Endothelial cell of umbilical vein (primary cell): ENCODE measurements at regions not wholly inside any gene's neighbourhood (a gene's known extent, or its start where the extent isn't known, plus 50 kb on each side); places are given as distances from the start of the nearest gene placed in this dataset.

Experiments
- BruUV-seq: library from RNA; stranded (reverse); fragments of 400-500 nt; replicated peaks from 2 replicates; lab custom pipeline; 2021; lab: Mats Ljungman, UMichigan
- CTCF ChIA-PET: fragments of 300-600, 350-600 bp; sonication (Branson Sonifier 250); formaldehyde crosslinking; loops from one replicate; lab custom pipeline; 2021; ENCODE audit warnings: antibody characterized with exemption, inconsistent platforms; lab: Charles Lee
- POLR2A ChIA-PET: fragments of 300-600, 350-600 bp; sonication (Branson Sonifier 250); formaldehyde crosslinking; loops from one replicate; lab custom pipeline; 2021; ENCODE audit warnings: antibody characterized with exemption, inconsistent platforms; lab: Charles Lee
- DNase-seq: peaks from one replicate; pipeline ENCODE4 v3.0.0-alpha.2; 2011; ENCODE audit warnings: low read depth, low spot score
- FAIRE-seq: peaks from 2 replicates; lab custom pipeline; 2011; peaks lifted over from hg19 to GRCh38; lab: Jason Lieb, UNC
- H2AFZ ChIP-seq: 2 replicates; pipeline ENCODE4 v1.6.0; 2012; ENCODE audit warnings: low read depth, low read length, control low read depth, inconsistent platforms
- H3K27ac ChIP-seq: 2 replicates; pipeline ENCODE4 v1.5.1; 2011; ENCODE audit warnings: low read depth, mild to moderate bottlenecking, control low read depth, low read length, moderate library complexity; ENCODE audit not compliant: insufficient read depth
- H3K27me3 ChIP-seq, 2 experiments: 2 replicates each; pipeline versions ENCODE4 v1.6.0 to v1.6.1; 2011; ENCODE audit warnings: low read length in 2 of 2, mixed read lengths in 1 of 2; ENCODE audit not compliant: control insufficient read depth in 2 of 2, insufficient read depth in 2 of 2
- H3K36me3 ChIP-seq, 2 experiments: 2 replicates in 1 of 2; 3 replicates in 1 of 2; pipeline ENCODE4 v1.5.1; 2011; ENCODE audit warnings: low read length in 2 of 2, mild to moderate bottlenecking in 1 of 2, moderate library complexity in 1 of 2; ENCODE audit not compliant: control insufficient read depth in 2 of 2, insufficient read depth in 2 of 2; ENCODE audit errors: extremely low read depth in 1 of 2
- H3K4me1 ChIP-seq: 3 replicates; pipeline ENCODE4 v1.5.1; 2011; ENCODE audit warnings: mild to moderate bottlenecking, low read length; ENCODE audit not compliant: control insufficient read depth, insufficient read depth; ENCODE audit errors: extremely low read depth
- H3K4me2 ChIP-seq: 2 replicates; pipeline ENCODE4 v1.6.1; 2011; ENCODE audit warnings: low read length, control low read depth, mixed read lengths; ENCODE audit not compliant: insufficient read depth
- H3K4me3 ChIP-seq, 3 experiments: fragments of 200-600 bp in 1 of 3; sonication (generic), shearing (Covaris generic) in 1 of 3; replicated peaks in 1 of 3; 2 replicates each; pipeline ENCODE4 v1.5.1; 2011 to 2016; ENCODE audit warnings: control low read depth in 3 of 3, low read length in 3 of 3, mild to moderate bottlenecking in 2 of 3, inconsistent platforms in 1 of 3, low read depth in 1 of 3, moderate library complexity in 1 of 3; ENCODE audit not compliant: insufficient read depth in 1 of 3
- H3K79me2 ChIP-seq: 2 replicates; pipeline ENCODE4 v1.6.0; 2012; ENCODE audit warnings: low read length, inconsistent platforms; ENCODE audit not compliant: control insufficient read depth, insufficient read depth
- H3K9ac ChIP-seq: replicated peaks from 2 replicates; pipeline ENCODE3; 2011; ENCODE audit warnings: low read length, control low read depth; ENCODE audit not compliant: insufficient read depth; ENCODE audit errors: extremely low read depth
- H3K9me1 ChIP-seq: replicated peaks from 3 replicates; pipeline ENCODE4 v1.6.0; 2011; ENCODE audit warnings: mild to moderate bottlenecking, low read length; ENCODE audit not compliant: control insufficient read depth, insufficient read depth; ENCODE audit errors: extremely low read depth
- H3K9me3 ChIP-seq: replicated peaks from 2 replicates; pipeline ENCODE4 v1.5.1; 2012; ENCODE audit warnings: low read length, inconsistent platforms; ENCODE audit not compliant: control insufficient read depth, insufficient read depth
- H4K20me1 ChIP-seq: replicated peaks from 2 replicates; pipeline ENCODE3; 2011; ENCODE audit warnings: mild to moderate bottlenecking, low read length; ENCODE audit not compliant: control insufficient read depth, insufficient read depth; ENCODE audit errors: extremely low read depth
- EZH2 ChIP-seq: IDR thresholded peaks from 2 replicates; pipeline ENCODE4 v1.6.1; 2012; ENCODE audit warnings: borderline replicate concordance, low read depth, mild to moderate bottlenecking, moderate library complexity, low read length, inconsistent platforms; ENCODE audit not compliant: severe bottlenecking
- FOS ChIP-seq: IDR thresholded peaks from 2 replicates; pipeline ENCODE4 v1.6.1; 2011; ENCODE audit warnings: mild to moderate bottlenecking, low read length, moderate library complexity, borderline replicate concordance; ENCODE audit not compliant: insufficient read depth
- GATA2 ChIP-seq: IDR thresholded peaks from 2 replicates; pipeline ENCODE4 v1.7.0; 2011; ENCODE audit warnings: low read depth, mild to moderate bottlenecking, moderate library complexity, mixed read lengths, low read length; ENCODE audit not compliant: insufficient read length, insufficient read depth
- JUN ChIP-seq: IDR thresholded peaks from 2 replicates; pipeline ENCODE4 v1.6.1; 2011; ENCODE audit warnings: borderline replicate concordance, low read depth; ENCODE audit not compliant: insufficient read length, insufficient read depth
- MYC ChIP-seq: IDR thresholded peaks from one replicate; pipeline ENCODE4 v1.6.1; 2011; ENCODE audit warnings: mild to moderate bottlenecking, low read depth, low read length
- POLR2A ChIP-seq: IDR thresholded peaks from 2 replicates; pipeline ENCODE4 v1.6.1; 2012; ENCODE audit warnings: low read depth, mild to moderate bottlenecking, control low read depth, low read length
- POLR2AphosphoS5 ChIP-seq: IDR thresholded peaks from 2 replicates; pipeline ENCODE4 v1.6.1; 2012; ENCODE audit warnings: low read depth, mild to moderate bottlenecking, control low read depth, low read length, moderate library complexity; ENCODE audit not compliant: insufficient read depth
- dilution Hi-C: fragments of 300-500 bp; cut with MboI; formaldehyde crosslinking; loops from one replicate; pipeline ENCODE4 v1.15.0; 2019; ENCODE audit warnings: low sequenced_read_pairs; ENCODE audit not compliant: extremely low pct_ligation_motif_present
- intact Hi-C: fragments of 100-400 bp; cut with micrococcal nuclease; formaldehyde crosslinking; loops from one replicate; pipeline ENCODE4 v1.10.0; 2022
- TF ChIP-seq, protein P1 (sequence below), 2 donors: IDR thresholded peaks; 1 replicate in 1 of 2; 2 replicates in 1 of 2; pipeline ENCODE4 v1.5.1; 2011; ENCODE audit warnings: low read length in 2 of 2, mild to moderate bottlenecking in 2 of 2, moderate library complexity in 2 of 2, control low read depth in 1 of 2, inconsistent platforms in 1 of 2, low read depth in 1 of 2; ENCODE audit not compliant: insufficient read depth in 1 of 2; ENCODE audit errors: extremely low read depth in 1 of 2
- TF ChIP-seq, protein P2 (sequence below): IDR thresholded peaks from 2 replicates; pipeline ENCODE4 v1.6.1; 2011; ENCODE audit not compliant: insufficient read depth, insufficient read length

DNA sequence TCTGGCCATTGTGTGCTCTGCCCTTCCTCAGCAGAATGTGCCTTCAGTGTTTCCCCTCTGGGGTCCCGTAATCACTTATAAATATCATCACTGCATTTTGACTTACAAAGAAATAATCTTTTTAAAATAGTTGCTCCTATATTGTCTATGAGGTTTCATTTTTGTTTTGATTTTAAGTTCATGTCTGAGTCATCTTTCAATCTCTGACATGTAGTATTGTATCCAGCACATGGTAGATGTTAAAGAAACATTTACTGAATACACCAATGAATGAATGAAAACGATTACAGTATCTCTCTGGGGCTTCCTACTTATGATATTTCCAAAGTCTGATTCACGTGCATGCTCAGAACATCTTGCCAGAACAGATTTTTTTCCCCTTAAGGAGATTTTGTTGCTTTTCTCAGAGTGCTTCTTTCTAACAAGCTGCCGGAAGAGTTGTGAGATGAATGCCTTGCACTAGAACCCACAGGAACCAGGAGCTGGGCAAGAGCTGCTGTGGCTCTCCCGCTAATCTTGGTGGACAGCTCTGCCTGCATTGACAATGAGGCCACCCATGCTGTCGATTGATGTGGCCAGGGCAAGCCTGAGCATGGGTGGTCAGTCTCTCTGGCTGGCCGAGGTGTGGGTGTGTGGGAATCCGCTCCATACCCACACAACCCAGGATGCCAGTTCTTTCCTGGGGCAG, 199.4 kb downstream of the CYRIA start:
- POLR2A ChIA-PET, result no interaction called here
- no peaks in the 10 kb centered on the region for H3K9me3 ChIP-seq
- no peaks in the 10 kb centered on the region for H3K9me1 ChIP-seq
- H3K4me3 ChIP-seq, result no peak overlapping the region
- H3K4me2 ChIP-seq, result no peak overlapping the region
- FAIRE-seq (no peak), DNase-seq (no peak)
- BruUV-seq, result no TSS peak
- no peaks in the 10 kb centered on the region for H3K79me2 ChIP-seq
- H2AFZ ChIP-seq, result no peak overlapping the region
- no peaks in the 10 kb centered on the region for H3K36me3 ChIP-seq
- intact Hi-C loops, result no loop called here
- no peaks in the 10 kb centered on the region for H4K20me1 ChIP-seq
- H3K9ac ChIP-seq, result no peak overlapping the region
- no peak overlapping the region for H3K27ac ChIP-seq
- CTCF ChIA-PET, result no interaction called here
- dilution Hi-C loops, result no loop called here
- TF ChIP-seq GATA2 (no peak), POLR2AphosphoS5 (no peak), POLR2A (no peak), FOS (no peak), EZH2 (no peak), MYC (no peak), JUN (no peak)
- TF ChIP-seq, protein P1, sequence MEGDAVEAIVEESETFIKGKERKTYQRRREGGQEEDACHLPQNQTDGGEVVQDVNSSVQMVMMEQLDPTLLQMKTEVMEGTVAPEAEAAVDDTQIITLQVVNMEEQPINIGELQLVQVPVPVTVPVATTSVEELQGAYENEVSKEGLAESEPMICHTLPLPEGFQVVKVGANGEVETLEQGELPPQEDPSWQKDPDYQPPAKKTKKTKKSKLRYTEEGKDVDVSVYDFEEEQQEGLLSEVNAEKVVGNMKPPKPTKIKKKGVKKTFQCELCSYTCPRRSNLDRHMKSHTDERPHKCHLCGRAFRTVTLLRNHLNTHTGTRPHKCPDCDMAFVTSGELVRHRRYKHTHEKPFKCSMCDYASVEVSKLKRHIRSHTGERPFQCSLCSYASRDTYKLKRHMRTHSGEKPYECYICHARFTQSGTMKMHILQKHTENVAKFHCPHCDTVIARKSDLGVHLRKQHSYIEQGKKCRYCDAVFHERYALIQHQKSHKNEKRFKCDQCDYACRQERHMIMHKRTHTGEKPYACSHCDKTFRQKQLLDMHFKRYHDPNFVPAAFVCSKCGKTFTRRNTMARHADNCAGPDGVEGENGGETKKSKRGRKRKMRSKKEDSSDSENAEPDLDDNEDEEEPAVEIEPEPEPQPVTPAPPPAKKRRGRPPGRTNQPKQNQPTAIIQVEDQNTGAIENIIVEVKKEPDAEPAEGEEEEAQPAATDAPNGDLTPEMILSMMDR (IDR thresholded peaks at IDR 0.05; ENCODE audit: extremely low read depth in 1 of 2, insufficient read depth in 1 of 2, low read depth in 1 of 2, low read length in 2 of 2), result no peak
- TF ChIP-seq, protein P2, sequence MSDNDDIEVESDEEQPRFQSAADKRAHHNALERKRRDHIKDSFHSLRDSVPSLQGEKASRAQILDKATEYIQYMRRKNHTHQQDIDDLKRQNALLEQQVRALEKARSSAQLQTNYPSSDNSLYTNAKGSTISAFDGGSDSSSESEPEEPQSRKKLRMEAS, result no peak
- no peaks in the 10 kb centered on the region for H3K4me1 ChIP-seq
- H3K27me3 ChIP-seq, result no peaks in the 10 kb centered on the region
